Right cardiac atrium (tissue), 5 donors: ENCODE measurements at regions not wholly inside any gene's neighbourhood (a gene's known extent, or its start where the extent isn't known, plus 50 kb on each side); places are given as distances from the start of the nearest gene placed in this dataset.
"Not testable (repeated sequence)": the region's sequence is repeated elsewhere in the genome, so short reads cannot be mapped to it uniquely, and the experiment has no call there.

ENCODE experiments used
- ATAC-seq, 2 donors: fragments of 200-7000 bp; cut with Tn5 transposase; one replicate each; pipeline versions ENCODE4 v1.8.0 to v1.9.1; 2020; ENCODE audit warnings: moderate library complexity in 2 of 2, mild to moderate bottlenecking in 1 of 2
- DNase-seq, 3 donors: peaks; one replicate each; pipeline ENCODE4 v3.0.0-alpha.2; 2020
- H3K27ac ChIP-seq: one replicate; pipeline ENCODE4 v1.5.1; 2013; ENCODE audit warnings: mild to moderate bottlenecking, low read length, control low read depth, moderate library complexity
- H3K27me3 ChIP-seq: one replicate; pipeline ENCODE4 v1.6.1; 2013; ENCODE audit not compliant: control insufficient read depth, insufficient read depth
- H3K4me1 ChIP-seq: one replicate; pipeline ENCODE4 v1.6.1; 2013; ENCODE audit warnings: low read length; ENCODE audit not compliant: control insufficient read depth, insufficient read depth
- H3K4me3 ChIP-seq: one replicate; pipeline ENCODE4 v1.5.1; 2013; ENCODE audit warnings: low read length, control low read depth
- H3K9me3 ChIP-seq: one replicate; pipeline ENCODE4 v1.6.1; 2013; ENCODE audit warnings: low read length; ENCODE audit not compliant: control insufficient read depth
- WGBS: extraction: QIAGEN DNeasy Blood & Tissue Kit; methylation state at CpG from one replicate; pipeline ENCODE4 v1.1.7; 2013; 5-methylcytosine and 5-hydroxymethylcytosine counted together
- intact Hi-C, 4 donors: fragments of 100-400 bp; cut with DNase I; formaldehyde crosslinking; loops; one replicate each; pipeline versions ENCODE4 v1.11.0 to v1.14.0; 2022 to 2023
- donor health status: healthy with polysubstance abuse.
- donor health status: DM: no; HTN: yes; CAD: no.
- donor health status: DM: no; HTN: no; CAD: no.
- donor health status: DM: no; HTN: yes; CAD: no; lungs with severe emphysema.
- donor health status: DM: yes; HTN: yes; CAD: no.

DNA sequence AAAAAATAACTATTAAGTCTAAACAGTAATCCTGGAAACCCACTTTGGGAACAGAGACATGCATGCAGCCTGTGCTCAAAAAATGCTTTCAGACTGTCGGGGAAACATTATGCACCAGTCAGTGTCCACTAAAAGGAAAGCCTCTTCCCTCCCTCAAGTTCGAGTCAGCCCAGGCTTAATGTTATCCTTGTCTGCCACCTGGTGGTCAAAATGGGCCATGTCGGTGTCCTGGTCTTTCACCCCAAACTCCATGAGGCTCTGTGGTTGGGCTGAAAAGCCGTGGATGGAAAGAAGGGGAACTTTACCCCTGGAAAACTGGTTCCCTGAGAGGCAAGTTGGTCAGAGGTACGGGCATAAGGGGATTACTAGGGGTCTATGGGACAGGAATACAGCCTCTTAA, 88.4 kb upstream of the ZNF492 start:
- WGBS = 13% methylated on average over 5 of the region's 5 CpGs
- H3K27me3 ChIP-seq = no peaks in the 10 kb centered on the region
- no peak overlapping the region for H3K4me3 ChIP-seq
- no peaks in the 10 kb centered on the region for H3K9me3 ChIP-seq
- H3K4me1 ChIP-seq = no peaks in the 10 kb centered on the region
- peak in 2 of 3 donors; percentile 50 to 85 for DNase-seq
- H3K27ac ChIP-seq = no peak overlapping the region
- ATAC-seq = peak; percentile 69 to 72
- intact Hi-C loops = no loop called here

DNA sequence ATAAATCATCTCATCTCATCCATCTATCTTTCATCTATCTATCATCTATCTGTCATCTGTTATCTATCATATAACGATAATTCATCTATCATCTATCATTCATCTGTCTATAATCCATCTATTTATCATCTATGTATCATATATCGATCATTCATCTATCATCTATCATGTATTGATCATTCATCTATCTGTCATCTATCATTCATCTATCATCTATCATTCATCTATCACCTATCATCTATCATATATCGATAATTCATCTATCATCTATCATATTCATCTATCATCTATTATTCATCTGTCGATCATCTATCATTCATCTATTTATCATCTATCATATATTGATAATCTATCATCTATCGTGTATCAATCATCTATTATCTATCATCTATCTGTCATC, 100.4 kb upstream of the ZNF492 start:
- Histone ChIP-seq H3K9me3 (no peaks in the 10 kb centered on the region), H3K27me3 (no peaks in the 10 kb centered on the region), H3K4me1 (no peaks in the 10 kb centered on the region), H3K27ac (no peak overlapping the region), H3K4me3 (no peak overlapping the region)
- intact Hi-C loops = no loop called here
- ATAC-seq (no peak), DNase-seq (no peak)
- 89% methylated on average over 5 of the region's 5 CpGs for WGBS

DNA sequence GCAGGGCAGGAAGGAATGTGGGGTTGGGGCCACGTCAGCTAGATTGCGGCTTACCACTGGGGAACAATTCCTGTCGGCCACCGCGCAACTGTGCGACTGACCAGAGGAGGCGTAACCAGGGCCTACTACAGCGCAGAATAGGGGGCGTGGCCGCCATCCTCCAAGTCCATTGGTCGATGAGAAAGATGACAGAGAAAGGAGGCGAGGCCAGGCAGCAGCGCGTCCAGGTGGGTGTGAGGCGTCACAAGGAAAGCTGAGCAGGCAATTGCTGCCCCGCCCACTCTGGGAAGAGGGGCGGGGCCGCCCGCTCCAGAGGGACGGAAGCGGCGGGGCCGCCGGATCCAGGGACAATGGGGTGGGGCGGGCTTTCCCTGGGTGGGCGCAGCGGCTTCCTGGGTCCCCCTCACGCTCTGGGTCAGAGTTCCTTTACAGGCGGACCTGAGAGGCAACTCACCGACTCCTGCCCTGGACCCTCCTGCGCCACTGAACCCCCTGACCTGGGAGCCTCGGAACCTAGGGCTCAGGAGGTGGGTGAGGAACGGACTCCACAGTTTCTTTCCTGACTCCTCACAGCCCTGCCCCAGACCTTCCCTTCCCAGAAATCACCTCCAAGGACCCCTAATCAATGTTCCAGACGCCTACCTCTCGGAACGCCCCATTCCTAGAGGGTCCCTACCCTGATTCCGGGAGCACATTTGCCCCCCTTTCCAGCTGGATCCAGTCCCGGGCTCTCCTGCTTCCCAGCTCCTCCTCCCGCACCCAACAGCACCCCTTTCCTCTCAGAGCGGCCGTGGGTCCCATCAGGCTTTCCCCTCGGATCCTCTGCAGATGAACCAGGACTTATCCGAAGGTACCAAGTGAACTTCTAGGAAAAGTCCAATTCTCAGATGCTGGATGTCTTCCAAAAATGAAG, 101.5 kb upstream of the ZNF492 start:
- Histone ChIP-seq H3K27me3 (no peaks in the 10 kb centered on the region), H3K4me1 (no peaks in the 10 kb centered on the region), H3K27ac (peak overlapping the region; percentile 59), H3K4me3 (peak overlapping the region; percentile 64), H3K9me3 (no peaks in the 10 kb centered on the region)
- 2% methylated on average over 43 of the region's 43 CpGs for WGBS
- peak; percentile 91 to 96 (median 93) for DNase-seq
- ATAC-seq = peak; percentile 99
- intact Hi-C loops = no loop called here

DNA sequence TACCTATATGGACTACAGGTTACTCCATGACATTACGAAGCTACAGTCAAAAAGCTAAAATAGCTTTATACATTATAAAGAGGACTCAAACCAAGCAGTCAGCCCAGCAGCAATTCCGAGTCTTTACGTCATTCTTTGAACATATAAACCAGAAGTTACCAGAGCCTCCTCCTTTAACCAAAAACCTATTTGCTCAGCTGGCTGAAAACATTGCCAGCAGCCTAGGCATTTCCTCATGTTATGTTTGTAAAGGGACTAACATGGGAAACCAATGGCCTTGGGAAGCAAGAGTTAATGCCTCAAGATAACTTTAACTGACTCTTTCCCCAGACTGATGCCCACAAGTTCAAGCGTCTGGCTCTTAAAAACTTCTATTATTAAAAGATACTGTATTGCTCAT, 104.1 kb upstream of the ZNF492 start:
- 58% methylated on average over 4 of the region's 4 CpGs for WGBS
- Histone ChIP-seq H3K27ac (no peak overlapping the region), H3K4me1 (no peaks in the 10 kb centered on the region), H3K9me3 (no peaks in the 10 kb centered on the region), H3K4me3 (no peak overlapping the region), H3K27me3 (no peaks in the 10 kb centered on the region)
- intact Hi-C loops = no loop called here
- DNase-seq (no peak), ATAC-seq (no peak)

DNA sequence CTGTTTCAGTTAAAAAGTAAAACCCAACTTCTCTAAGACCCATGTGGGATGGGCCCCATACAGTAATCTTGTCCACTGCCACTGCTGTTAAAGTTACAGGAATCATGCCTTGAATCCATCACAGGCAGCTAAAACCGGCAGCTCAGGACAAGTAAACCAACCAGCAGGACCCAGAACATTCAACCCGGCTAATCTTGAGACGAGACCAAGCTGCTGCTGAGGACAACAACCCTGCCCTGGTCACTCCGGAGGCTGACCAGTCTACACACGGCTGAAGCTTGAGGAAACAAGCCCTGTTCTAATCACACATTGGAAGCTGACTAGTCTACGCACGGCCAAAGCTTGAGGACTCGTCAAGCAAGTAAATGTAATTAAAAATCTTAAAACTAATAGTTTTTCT, 105.2 kb upstream of the ZNF492 start:
- intact Hi-C loops = no loop called here
- ATAC-seq = no peak
- no peak overlapping the region for H3K4me3 ChIP-seq
- WGBS = 31% methylated on average over 8 of the region's 8 CpGs
- no peaks in the 10 kb centered on the region for H3K4me1 ChIP-seq
- no peak overlapping the region for H3K27ac ChIP-seq
- no peaks in the 10 kb centered on the region for H3K27me3 ChIP-seq
- DNase-seq = no peak
- no peaks in the 10 kb centered on the region for H3K9me3 ChIP-seq

DNA sequence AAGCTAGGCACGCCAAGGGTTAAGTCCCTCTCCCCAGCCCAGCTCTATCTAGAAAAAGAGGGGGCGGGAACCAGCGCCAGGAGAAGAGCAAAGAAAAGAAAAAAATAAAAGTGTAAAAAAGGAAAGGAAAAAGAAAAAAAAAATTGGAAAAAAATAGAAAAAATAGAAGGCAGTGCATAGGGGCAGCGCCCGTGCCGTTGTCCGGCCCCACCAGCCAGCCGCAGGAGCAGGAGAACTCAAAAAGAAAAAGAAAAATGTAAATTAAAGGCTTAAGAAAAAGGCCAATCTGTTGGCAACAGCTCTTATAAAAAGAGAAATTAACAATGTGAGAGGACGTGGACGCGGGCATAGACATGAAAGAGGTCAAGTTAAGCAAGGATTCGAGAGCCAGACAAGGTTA, 105.4 kb upstream of the ZNF98 start:
- ATAC-seq = no peak

DNA sequence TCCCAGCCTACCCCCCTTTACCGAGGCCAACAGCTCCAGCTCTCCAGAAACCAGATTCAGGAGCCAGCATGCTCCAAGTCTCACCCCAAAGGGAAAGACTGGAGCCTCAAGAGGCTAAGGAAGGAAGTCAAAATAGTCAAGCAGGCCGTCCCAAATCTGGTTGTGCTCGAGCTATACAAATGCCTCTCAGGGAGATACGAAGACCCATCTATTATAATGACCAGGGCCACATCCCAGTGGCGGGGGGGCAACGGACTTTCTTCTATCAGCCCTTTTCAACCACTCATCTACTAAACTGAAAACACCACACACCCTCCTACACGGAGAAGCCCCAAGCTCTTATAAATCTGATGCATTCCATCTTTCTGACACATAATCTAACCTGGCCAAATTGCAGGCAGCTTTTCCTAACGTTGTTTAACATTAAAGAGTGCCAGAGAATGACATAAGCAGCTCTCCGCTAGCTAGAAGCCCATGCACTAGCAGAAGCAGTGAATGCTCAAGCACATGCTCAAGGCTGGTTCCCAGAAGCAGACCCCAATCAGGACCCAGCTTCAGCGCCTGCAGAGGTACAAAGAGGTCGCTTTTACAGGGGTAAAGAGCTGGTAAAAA, 104.6 kb upstream of the ZNF98 start:
- no peaks in the 10 kb centered on the region for H3K27me3 ChIP-seq
- WGBS = 20% methylated on average over 11 of the region's 11 CpGs
- no peak overlapping the region for H3K27ac ChIP-seq
- H3K4me1 ChIP-seq = no peaks in the 10 kb centered on the region
- DNase-seq (no peak), ATAC-seq (peak; percentile 61 to 66)
- no peaks in the 10 kb centered on the region for H3K9me3 ChIP-seq
- H3K4me3 ChIP-seq = no peak overlapping the region
- intact Hi-C loops = no loop called here

More for the DNA sequence above, 105.4 kb upstream of the ZNF98 start:
- Histone ChIP-seq H3K27ac (no peak overlapping the region), H3K4me1 (no peaks in the 10 kb centered on the region), H3K27me3 (no peaks in the 10 kb centered on the region), H3K4me3 (peak overlapping the region; percentile 38), H3K9me3 (no peaks in the 10 kb centered on the region)
- WGBS = 31% methylated on average over 12 of the region's 12 CpGs
- intact Hi-C loops = no loop called here
- DNase-seq = no peak

DNA sequence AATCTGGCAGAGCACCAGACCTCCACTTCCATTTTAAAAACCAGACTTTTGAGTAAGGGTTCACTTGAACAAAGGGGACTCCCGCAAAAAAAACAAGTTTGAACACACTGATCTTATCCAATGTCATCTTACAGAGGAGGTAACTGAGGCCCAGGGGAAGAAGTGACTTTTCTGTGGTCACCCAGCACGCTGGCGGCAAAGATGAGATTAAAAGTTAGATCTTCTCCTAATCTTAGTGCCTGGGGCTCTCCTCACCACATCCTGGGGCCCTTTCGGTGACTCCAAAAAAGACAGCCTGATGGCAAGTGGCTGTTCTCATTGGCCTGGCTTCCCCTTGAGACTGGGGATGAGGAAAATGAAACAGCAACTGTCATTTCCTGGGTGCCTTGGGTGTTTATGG, 101.8 kb upstream of the ZNF98 start:
- intact Hi-C loops = no loop called here
- ATAC-seq (no peak), DNase-seq (no peak)
- Histone ChIP-seq H3K4me3 (no peak overlapping the region), H3K9me3 (no peaks in the 10 kb centered on the region), H3K4me1 (no peaks in the 10 kb centered on the region), H3K27me3 (no peaks in the 10 kb centered on the region), H3K27ac (no peak overlapping the region)
- 92% methylated on average over 4 of the region's 4 CpGs for WGBS

DNA sequence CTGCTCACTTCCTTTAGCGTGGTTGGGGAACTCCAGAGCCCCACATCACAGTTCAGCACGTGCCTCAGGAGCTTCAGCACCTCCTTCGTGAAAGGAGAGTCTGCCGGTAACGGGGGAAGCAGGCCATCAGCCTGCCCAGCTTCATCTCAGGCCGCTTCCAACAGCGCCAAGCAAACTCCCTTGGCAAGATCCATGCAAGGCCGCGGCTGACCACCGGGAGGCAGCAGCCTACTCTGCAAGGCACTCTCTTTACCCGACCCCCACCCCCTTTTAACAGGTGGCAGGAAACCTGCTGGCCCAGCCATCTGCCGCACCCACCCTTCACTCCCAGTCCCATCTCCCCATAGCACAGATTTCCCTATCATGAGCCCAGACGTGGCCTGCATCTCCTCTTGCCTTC, 97.4 kb upstream of the ZNF98 start:
- H3K4me3 ChIP-seq, H3K9me3 ChIP-seq, H3K4me1 ChIP-seq, intact Hi-C loops, ATAC-seq, H3K27me3 ChIP-seq, H3K27ac ChIP-seq, DNase-seq: not testable (repeated sequence)
- 24% methylated on average over 13 of the region's 13 CpGs for WGBS

DNA sequence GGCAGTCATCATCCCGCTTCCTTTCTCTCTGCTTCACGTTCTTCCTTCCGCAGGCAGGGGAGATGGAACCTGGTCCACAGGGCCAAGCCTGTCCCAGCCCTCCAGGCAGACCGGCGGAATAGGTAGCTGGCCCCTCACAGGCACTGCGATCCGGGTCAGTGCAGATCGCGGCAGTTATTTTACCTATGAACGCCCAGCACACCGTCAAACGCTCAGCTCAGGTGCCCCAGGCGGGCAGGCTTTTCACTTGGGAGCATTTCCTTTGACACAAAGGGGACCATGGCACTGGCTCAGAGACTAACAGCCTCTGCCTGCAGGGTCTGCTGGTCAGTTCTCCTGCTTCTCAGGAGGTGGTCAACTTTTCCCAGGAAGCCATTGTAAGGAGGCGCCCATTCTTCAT, 97.0 kb upstream of the ZNF98 start:
- H3K27me3 ChIP-seq = no peaks in the 10 kb centered on the region
- no peak overlapping the region for H3K27ac ChIP-seq
- WGBS = 93% methylated on average over 14 of the region's 14 CpGs
- H3K9me3 ChIP-seq = no peaks in the 10 kb centered on the region
- ATAC-seq = no peak
- no peak overlapping the region for H3K4me3 ChIP-seq
- no peak for DNase-seq
- intact Hi-C loops = no loop called here
- no peaks in the 10 kb centered on the region for H3K4me1 ChIP-seq

DNA sequence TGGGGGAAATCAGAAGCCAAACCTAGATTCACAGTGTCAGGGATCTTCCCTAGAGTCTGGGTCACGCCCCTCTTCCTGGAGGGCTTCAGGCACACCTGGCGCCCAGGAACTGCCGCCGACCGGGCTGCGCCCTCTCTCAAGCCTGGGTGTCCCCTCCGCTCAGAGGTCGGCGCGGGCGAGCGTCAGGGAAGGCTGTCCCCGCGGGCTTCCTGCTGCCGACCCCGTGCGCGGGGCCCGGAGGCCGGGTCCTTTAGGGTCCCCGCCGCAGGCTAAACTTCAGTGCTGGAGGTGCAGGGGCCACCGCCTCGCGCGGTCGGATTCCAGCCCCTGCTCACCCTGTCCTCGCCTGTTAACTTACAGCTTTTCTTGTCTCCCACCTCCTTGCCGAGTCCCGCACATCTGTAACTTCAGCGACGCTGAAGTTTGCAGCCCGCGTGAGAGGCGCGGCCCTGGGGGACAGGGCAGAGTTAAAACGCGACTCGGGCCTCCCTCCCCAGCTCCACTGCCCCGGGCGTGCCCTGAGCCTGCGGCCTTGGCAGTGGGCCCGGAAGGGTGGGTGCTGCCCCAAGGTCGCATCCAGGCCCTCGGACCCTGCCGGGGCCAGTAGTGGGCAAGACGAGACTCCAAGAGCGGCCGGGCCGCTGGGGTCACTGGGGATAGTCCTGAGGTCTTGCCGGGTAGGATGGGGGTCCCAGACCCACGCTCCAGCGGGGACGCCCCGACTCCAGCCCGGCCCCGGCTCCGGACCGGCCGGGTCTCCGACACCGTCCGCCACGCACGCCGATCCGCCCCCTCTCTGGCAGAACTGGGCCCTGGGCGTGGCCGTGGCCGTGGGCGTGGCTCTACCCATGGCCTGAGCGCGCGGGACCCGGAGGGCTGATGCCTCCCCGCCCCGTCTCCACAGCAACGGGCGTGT, 95.6 kb upstream of the ZNF98 start:
- H3K27ac ChIP-seq = no peak overlapping the region

More for the DNA sequence above, 95.6 kb upstream of the ZNF98 start:
- Histone ChIP-seq H3K4me3 (no peak overlapping the region), H3K27me3 (no peaks in the 10 kb centered on the region), H3K4me1 (no peaks in the 10 kb centered on the region), H3K9me3 (no peaks in the 10 kb centered on the region)
- DNase-seq = peak in 2 of 3 donors; percentile 19 to 67
- intact Hi-C loops = no loop called here
- ATAC-seq = peak in 1 of 2 donors; percentile 49
- 56% methylated on average over 79 of the region's 79 CpGs for WGBS
